A673 (cell line): ENCODE measurements at regions not wholly inside any gene's neighbourhood (a gene's known extent, or its start where the extent isn't known, plus 50 kb on each side); places are given as distances from the start of the nearest gene placed in this dataset.

Source experiments
- EZH2 ChIP-seq: fragments of 200-600 bp; sonication (generic); IDR thresholded peaks from 2 replicates; pipeline ENCODE4 v1.6.1; 2017; ENCODE audit warnings: borderline replicate concordance, low read depth, mild to moderate bottlenecking, mixed read lengths, antibody characterized with exemption, low read length; ENCODE audit not compliant: poor library complexity, severe bottlenecking
- TF ChIP-seq, protein P1 (sequence below): fragments of 300-800, 200-600 bp; sonication (generic); conservative IDR thresholded peaks from 2 replicates; pipeline ENCODE4 v1.5.1; 2017; ENCODE audit warnings: low read depth, mild to moderate bottlenecking, antibody characterized with exemption, low read length, moderate library complexity, mixed read lengths

DNA sequence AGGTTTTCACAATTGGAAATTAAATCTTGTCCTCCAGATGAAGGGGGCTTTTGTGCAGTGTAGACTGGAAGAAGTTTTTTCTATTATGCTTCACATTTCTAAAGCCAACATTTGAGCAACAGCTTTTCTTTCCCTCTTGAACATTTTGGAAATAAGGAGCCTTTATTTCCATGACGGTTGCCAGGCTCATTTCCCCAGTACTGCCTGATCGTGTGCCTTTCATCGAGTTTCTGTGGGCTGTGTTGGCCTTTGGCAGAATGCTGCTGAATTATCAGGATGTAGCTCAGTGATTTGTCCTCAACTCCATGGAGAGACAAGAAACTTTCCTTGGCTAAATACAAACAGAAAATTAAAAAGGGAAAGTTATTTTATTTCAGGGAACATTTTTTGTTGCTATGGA lies 314.8 kb upstream of the LRRC3B start:
- TF ChIP-seq, protein P1, sequence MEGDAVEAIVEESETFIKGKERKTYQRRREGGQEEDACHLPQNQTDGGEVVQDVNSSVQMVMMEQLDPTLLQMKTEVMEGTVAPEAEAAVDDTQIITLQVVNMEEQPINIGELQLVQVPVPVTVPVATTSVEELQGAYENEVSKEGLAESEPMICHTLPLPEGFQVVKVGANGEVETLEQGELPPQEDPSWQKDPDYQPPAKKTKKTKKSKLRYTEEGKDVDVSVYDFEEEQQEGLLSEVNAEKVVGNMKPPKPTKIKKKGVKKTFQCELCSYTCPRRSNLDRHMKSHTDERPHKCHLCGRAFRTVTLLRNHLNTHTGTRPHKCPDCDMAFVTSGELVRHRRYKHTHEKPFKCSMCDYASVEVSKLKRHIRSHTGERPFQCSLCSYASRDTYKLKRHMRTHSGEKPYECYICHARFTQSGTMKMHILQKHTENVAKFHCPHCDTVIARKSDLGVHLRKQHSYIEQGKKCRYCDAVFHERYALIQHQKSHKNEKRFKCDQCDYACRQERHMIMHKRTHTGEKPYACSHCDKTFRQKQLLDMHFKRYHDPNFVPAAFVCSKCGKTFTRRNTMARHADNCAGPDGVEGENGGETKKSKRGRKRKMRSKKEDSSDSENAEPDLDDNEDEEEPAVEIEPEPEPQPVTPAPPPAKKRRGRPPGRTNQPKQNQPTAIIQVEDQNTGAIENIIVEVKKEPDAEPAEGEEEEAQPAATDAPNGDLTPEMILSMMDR: no peak
- TF ChIP-seq EZH2: no peak
